ENCODE measurements at regions not wholly inside any gene's neighbourhood (a gene's known extent, or its start where the extent isn't known, plus 50 kb on each side); places are given as distances from the start of the nearest gene placed in this dataset.

DNA sequence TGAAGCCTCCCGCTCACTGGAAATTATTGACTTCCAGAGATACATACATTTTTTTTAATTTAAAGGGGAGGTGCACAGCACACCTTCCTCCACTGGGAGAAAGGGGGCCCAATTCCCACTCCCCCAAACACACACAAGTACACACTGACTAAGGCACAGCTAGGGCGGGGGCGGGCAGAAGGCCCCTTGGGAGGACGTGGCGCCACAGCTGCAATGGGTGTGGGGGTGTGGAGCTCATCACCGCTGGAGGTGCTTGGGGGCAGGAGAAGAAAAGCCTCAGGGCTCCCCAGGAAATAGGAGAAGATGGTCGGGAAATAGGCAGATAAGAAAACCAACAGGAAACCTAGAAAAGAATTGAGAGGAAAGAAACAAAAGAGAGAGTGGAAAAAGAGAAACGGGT is 127.3 kb upstream of the FAM98A start:
- no peak for TF ChIP-seq POLR2A (IDR thresholded peaks at IDR 0.05; ENCODE audit: low read depth, low read length)
- TF ChIP-seq, protein P1, sequence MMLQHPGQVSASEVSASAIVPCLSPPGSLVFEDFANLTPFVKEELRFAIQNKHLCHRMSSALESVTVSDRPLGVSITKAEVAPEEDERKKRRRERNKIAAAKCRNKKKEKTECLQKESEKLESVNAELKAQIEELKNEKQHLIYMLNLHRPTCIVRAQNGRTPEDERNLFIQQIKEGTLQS (IDR thresholded peaks at IDR 0.05; ENCODE audit: borderline replicate concordance, extremely low read depth, low read depth, low read length) = no peak
- TF ChIP-seq SIN3A (IDR thresholded peaks at IDR 0.05; ENCODE audit: low read depth, low read length) = no peak
- no peak for TF ChIP-seq CTCF (IDR thresholded peaks at IDR 0.05 in 2 of 3, conservative IDR thresholded peaks at IDR 0.05 in 1 of 3; ENCODE audit: control insufficient read depth in 2 of 3, extremely low read depth in 1 of 3, insufficient read depth in 1 of 3, low read depth in 3 of 3, low read length in 3 of 3)
- no peak for TF ChIP-seq HDAC2 (IDR thresholded peaks at IDR 0.05)
- no peak for TF ChIP-seq SP1 (IDR thresholded peaks at IDR 0.05; ENCODE audit: low read depth, low read length)
- no peak for TF ChIP-seq NR2C2 (IDR thresholded peaks at IDR 0.05; ENCODE audit: borderline replicate concordance, control insufficient read depth, insufficient read length, low read depth)
- TF ChIP-seq POLR2AphosphoS5 (IDR thresholded peaks at IDR 0.05; ENCODE audit: low read length) = no peak
- no peak for TF ChIP-seq MXI1 (IDR thresholded peaks at IDR 0.05; ENCODE audit: low read depth, low read length)

Data from GM12878 (cell line).